C4-2B (cell line): ENCODE measurements at regions not wholly inside any gene's neighbourhood (a gene's known extent, or its start where the extent isn't known, plus 50 kb on each side); places are given as distances from the start of the nearest gene placed in this dataset.
"Not testable (repeated sequence)": the region's sequence is repeated elsewhere in the genome, so short reads cannot be mapped to it uniquely, and the experiment has no call there.

Source experiments
- H3K27ac ChIP-seq: fragments of 450-650 bp; 2 replicates; pipeline ENCODE4 v1.5.1; 2017
- ZFX ChIP-seq: fragments of 450-650 bp; IDR thresholded peaks from 2 replicates; pipeline ENCODE4 v1.6.1; 2017
- TF ChIP-seq, protein P1 (sequence below): fragments of 450-650 bp; conservative IDR thresholded peaks from 2 replicates; pipeline ENCODE4 v1.5.1; 2017; ENCODE audit warnings: mild to moderate bottlenecking

DNA sequence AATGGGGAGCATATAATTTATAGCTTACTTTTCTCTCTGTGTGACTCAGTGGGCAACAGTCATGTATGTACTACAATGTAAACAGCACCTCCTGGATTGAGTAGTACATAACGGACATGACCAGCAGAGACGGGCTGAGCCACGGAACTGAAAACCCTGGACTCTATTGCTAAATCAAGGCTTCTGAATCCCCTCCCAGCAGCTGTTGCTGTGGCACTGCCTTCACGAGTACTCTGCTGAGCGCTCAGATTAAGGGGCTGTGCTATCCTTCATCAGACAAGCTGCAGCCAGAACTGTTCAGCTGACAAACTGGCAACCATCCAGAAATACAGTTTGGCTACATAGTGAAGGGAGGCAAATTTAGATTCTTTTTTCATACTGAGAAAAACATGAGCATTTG is 131.3 kb upstream of the CCDC180 start:
- TF ChIP-seq, protein P1, sequence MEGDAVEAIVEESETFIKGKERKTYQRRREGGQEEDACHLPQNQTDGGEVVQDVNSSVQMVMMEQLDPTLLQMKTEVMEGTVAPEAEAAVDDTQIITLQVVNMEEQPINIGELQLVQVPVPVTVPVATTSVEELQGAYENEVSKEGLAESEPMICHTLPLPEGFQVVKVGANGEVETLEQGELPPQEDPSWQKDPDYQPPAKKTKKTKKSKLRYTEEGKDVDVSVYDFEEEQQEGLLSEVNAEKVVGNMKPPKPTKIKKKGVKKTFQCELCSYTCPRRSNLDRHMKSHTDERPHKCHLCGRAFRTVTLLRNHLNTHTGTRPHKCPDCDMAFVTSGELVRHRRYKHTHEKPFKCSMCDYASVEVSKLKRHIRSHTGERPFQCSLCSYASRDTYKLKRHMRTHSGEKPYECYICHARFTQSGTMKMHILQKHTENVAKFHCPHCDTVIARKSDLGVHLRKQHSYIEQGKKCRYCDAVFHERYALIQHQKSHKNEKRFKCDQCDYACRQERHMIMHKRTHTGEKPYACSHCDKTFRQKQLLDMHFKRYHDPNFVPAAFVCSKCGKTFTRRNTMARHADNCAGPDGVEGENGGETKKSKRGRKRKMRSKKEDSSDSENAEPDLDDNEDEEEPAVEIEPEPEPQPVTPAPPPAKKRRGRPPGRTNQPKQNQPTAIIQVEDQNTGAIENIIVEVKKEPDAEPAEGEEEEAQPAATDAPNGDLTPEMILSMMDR = no peak
- TF ChIP-seq ZFX = no peak
- H3K27ac ChIP-seq = no peak overlapping the region

DNA sequence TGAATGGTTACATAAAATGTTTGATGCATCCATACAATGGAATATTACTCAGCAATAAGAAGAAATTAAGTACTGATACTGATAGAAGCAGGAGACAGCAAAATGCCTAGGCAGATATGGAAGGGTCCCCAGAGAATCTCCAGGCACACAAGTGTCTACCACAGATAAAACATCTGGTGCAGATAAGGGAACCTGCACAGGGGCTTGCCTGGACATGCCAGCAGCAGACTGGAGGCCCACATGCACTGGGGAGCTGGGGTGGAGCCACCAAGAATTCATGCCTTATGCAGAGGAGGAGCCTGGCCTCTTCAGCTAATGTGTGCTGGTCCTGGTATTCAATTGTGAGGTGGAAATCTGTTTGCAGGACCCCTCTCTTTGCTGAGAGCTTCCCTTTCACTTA is 129.2 kb upstream of the CTSV start:
- not testable (repeated sequence) for H3K27ac ChIP-seq

DNA sequence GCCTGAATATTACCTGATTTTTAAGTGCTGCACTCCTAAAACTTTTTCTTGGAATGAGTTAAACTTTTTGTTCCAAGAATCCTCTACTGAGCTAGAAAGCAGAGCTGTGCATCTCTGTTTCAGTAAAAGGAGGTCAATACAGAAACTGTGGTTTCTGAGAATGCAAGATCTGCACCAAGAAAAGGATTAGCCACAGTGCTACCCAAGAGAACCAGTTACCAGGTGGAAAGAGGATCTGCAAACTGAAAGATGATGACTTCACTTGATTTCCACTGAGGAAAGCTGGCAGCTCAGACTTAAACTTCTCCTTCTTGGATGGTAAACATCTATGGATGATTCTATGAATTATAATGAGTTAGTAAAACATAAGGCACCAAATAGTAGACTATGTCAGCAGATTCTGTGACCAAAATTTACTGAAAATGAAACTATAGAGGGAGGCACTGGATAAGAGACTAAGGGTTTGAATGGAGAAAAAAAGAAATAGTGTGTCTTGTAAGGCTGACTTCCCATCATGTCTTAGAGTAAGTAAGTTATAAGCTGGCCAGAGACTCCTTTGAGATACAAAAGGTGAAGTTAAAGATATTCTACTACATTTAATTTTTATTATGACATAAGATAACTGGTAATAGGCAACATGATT is 127.7 kb upstream of the CTSV start:
- H3K27ac ChIP-seq = not testable (repeated sequence)

DNA sequence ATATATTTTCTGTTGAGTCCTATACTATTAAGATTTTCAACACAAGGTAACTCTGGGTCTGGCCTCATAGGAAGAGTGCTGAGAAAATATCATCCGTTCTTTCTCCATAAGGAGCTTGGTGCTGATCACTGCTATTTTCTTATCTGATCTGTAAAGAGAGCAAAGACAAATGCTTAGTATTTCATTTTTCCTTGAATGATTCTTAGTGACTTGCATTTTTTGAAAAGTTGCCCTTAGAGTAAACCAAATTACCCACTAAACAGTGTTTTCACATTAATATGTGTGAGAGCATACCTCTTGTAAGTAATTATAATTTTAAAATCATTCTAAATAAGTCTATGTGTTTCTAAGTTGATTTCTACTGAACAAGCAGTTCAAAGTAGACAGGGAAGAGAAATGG is 121.3 kb upstream of the CTSV start:
- TF ChIP-seq, protein P1 = no peak
- TF ChIP-seq ZFX = no peak
- no peak overlapping the region for H3K27ac ChIP-seq

DNA sequence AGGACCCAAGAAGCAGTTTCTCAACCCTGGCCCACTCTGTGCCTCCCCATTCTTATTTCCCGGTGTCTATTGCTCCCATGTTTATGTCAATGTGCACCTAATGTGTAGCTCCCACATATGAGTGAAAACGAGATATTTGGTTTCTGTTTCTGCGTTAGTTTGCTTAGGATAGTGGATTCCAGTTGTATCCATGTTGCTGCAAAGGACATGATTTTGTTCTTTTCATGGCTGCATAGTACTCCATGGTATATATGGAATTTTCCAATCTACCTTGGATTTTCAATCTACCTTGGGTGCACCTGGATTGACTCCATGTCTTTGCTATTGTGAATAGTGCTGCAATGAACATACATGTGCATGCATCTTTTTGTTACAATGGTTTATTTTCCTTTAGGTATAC is 119.8 kb upstream of the CTSV start:
- H3K27ac ChIP-seq = not testable (repeated sequence)

DNA sequence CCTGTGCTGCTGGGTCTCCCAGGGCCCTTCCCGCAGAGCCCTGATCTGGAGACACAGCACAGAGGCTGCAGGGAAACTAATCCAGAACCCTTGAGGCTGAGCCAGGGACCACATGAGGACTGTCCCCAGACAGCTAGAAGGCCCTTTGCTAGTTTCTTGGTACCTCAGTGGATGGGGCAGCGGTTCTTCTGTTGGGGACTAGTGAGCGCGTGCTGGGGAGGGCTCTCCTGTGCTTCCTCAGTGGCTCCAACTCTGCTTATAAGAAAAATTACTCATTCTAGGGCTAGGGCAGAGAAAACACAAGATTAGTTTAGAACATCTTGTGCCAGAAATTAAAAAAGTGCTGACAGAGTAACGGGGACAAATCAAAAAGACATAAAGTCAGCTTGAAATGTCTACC is 116.5 kb upstream of the CTSV start:
- not testable (repeated sequence) for H3K27ac ChIP-seq

DNA sequence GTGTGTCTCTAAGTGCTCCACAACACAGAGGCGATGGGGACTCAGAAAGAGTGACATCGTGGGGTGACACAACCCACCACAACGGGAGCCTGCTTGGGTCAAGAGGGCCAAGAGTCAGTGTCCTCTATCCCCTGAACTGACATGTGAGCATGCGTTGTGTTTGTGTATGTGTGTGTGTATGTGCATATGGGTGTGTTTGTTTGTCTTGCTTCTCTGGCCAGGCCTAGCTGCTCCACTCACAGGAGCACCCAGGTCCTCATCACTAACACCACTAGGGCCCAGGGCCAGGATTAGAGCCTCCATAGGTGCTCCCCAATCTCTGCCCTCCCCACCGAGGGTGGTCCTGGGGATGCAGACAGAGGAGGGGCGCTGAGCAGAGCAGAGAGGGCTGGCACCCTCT is 115.0 kb upstream of the CTSV start:
- no peak for TF ChIP-seq ZFX
- TF ChIP-seq, protein P1 = no peak
- no peak overlapping the region for H3K27ac ChIP-seq

DNA sequence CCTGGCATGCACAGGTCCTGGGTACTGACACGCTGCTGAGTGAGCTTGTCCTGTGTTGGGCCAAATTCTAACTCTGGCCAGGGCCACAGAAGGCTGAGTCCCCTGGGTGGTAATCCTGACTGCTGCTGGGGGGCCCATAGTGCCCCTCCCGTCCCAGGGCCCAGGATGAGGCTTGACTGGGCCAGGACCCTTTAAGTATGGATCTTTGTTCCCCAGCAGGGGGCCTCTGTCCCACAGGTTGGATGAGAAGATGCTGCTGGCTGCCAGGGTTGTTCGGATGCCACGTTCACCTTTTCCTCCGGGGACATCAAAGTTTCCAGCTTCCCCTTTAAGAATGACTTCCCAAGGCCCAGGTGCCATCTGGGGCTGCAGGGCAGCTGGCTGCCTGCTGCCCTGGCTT is 114.2 kb upstream of the CTSV start:
- H3K27ac ChIP-seq = not testable (repeated sequence)

DNA sequence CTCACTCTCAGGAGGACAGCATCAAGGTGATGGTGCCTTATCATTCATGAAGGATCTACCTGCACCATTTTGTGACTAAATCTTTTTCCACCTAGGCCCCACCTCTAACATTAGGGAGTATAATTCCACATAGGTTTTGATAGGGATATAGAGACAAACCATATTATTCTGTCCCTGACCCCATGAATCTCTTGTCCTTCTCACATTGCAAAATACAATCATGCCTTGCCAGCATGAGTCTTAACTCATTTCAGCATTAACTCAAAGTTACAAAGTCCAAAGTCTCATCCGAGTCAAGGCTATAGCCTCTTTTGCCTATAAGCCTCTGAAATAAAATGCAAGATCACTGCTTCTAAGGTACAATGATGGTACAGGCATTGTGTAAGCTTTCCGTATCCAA is 111.5 kb upstream of the CTSV start:
- not testable (repeated sequence) for H3K27ac ChIP-seq

DNA sequence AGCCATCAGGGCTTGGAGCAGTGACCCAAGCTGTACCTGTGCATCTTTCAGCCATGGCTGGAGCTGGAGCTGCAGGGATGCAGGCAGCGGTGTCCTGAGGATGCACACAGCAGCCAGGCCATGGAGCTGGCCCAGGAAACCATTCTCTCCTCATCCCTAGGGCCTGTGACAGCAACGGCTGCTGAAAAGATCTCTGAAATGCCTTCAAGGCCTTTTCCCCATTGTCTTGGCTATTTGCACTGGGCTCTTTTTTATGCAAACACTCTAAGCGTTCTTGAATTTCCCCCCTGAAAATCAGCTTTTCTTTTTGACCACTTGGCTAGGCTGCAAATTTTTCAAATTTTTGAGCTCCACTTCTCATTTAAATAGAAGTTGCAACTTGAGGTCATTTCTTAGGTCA is 109.5 kb upstream of the CTSV start:
- H3K27ac ChIP-seq = not testable (repeated sequence)

DNA sequence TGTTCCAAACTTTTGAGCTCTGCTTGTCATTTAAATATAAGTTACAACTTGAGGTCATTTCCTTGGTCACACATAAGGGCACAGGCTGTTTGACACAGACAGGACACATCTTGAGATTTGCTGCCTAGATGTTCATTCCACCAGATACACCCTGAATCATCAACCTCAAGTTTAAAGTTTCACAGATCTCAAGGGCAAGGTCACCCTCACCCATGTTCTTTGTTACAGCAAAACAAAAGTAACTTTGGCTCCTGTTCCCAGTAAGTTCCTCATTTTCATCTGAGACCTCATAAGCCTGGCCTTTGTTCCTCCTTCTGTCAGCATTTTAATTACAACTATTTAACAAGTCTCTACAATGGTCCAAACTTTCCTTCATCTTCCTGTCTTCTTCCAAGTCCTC is 106.7 kb upstream of the CTSV start:
- not testable (repeated sequence) for H3K27ac ChIP-seq

DNA sequence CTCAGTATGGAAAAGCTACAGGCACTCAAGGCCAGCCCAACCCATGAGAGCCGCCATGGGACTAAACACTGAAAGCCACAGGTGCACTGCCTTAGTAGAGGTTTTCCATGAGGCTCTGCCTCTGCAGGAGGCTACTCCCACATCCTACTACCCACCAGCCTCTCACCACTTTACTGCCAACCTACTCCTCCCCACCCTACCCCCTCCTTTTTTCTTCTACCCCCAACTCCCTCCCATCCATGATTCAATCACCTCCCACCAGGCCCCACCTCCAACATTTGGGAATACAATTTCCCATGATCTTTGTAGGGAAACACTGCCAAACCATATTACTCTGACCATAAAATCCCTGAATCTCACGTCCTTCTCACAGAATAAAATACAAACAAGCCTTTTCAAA is 101.6 kb upstream of the CTSV start:
- TF ChIP-seq, protein P1 = no peak
- TF ChIP-seq ZFX = no peak
- no peak overlapping the region for H3K27ac ChIP-seq
